GM23338 (cell line): ENCODE measurements at regions not wholly inside any gene's neighbourhood (a gene's known extent, or its start where the extent isn't known, plus 50 kb on each side); places are given as distances from the start of the nearest gene placed in this dataset.

Source experiments
- CREB1 ChIP-seq: fragments of 250-450 bp; sonication (Bioruptor Pico); IDR thresholded peaks from 2 replicates; pipeline ENCODE4 v1.5.0; 2020; ENCODE audit warnings: low read depth, mild to moderate bottlenecking, moderate library complexity
- CTCF ChIP-seq, 2 experiments: fragments of 200-600 bp in 1 of 2; sonication (generic) in 1 of 2; conservative IDR thresholded peaks; 2 replicates each; pipeline versions ENCODE4 v1.5.1 to v1.6.1; 2016 to 2017; ENCODE audit warnings: antibody characterized with exemption in 2 of 2, low read depth in 2 of 2, mild to moderate bottlenecking in 2 of 2, moderate library complexity in 1 of 2
- ETS1 ChIP-seq: IDR thresholded peaks from 2 replicates; pipeline ENCODE4 v1.6.1; 2016; ENCODE audit warnings: antibody characterized with exemption
- EZH2 ChIP-seq: fragments of 200-600 bp; sonication (generic); IDR thresholded peaks from one replicate; pipeline ENCODE4 v1.8.0; 2017; ENCODE audit warnings: antibody characterized with exemption, mild to moderate bottlenecking, low read depth; ENCODE audit not compliant: unreplicated experiment
- EZH2phosphoT487 ChIP-seq: fragments of 200-600 bp; sonication (generic); IDR thresholded peaks from one replicate; pipeline ENCODE4 v1.8.1; 2018; ENCODE audit warnings: antibody characterized with exemption; ENCODE audit not compliant: unreplicated experiment
- JUNB ChIP-seq: IDR thresholded peaks from one replicate; pipeline ENCODE4 v1.6.1; 2016; ENCODE audit warnings: antibody characterized with exemption; ENCODE audit not compliant: unreplicated experiment
- NANOG ChIP-seq: IDR thresholded peaks from 2 replicates; pipeline ENCODE4 v1.6.1; 2016; ENCODE audit warnings: antibody characterized with exemption, borderline replicate concordance
- POLR2AphosphoS5 ChIP-seq: IDR thresholded peaks from 2 replicates; pipeline ENCODE4 v1.6.1; 2016; ENCODE audit warnings: antibody characterized with exemption, low read depth
- REST ChIP-seq: IDR thresholded peaks from one replicate; pipeline ENCODE4 v1.6.1; 2018; ENCODE audit warnings: antibody characterized with exemption; ENCODE audit not compliant: unreplicated experiment
- STAT1 ChIP-seq: IDR thresholded peaks from one replicate; pipeline ENCODE4 v1.6.1; 2016; ENCODE audit warnings: antibody characterized with exemption; ENCODE audit not compliant: unreplicated experiment
- ZNF114 ChIP-seq: fragments of 250-450 bp; sonication (Bioruptor Pico); IDR thresholded peaks from 2 replicates; pipeline ENCODE4 v1.5.0; 2020; ENCODE audit warnings: mild to moderate bottlenecking, moderate library complexity
- ZNF331 ChIP-seq: fragments of 250-450 bp; sonication (Bioruptor Pico); IDR thresholded peaks from 2 replicates; pipeline ENCODE4 v1.5.0; 2020; ENCODE audit warnings: low read depth, mild to moderate bottlenecking, moderate library complexity
- ZNF462 ChIP-seq: fragments of 250-450 bp; sonication (Bioruptor Pico); IDR thresholded peaks from 2 replicates; pipeline ENCODE4 v1.5.0; 2020; ENCODE audit warnings: mild to moderate bottlenecking, moderate library complexity

- TF ChIP-seq CTCF (conservative IDR thresholded peaks at IDR 0.05; ENCODE audit: low read depth in 2 of 2) (no peak), ZNF331 (CRISPR knock-in tag) (no peak), JUNB (no peak), REST (no peak), EZH2 (no peak), POLR2AphosphoS5 (no peak), EZH2phosphoT487 (no peak), ETS1 (no peak), NANOG (no peak), CREB1 (CRISPR knock-in tag) (no peak), ZNF114 (no peak), STAT1 (no peak), ZNF462 (CRISPR knock-in tag) (no peak)
These were observed 253.7 kb downstream of the SLC6A15 start for GRCh38 chr12:84658877-84659276.
